Loucy (cell line): ENCODE measurements at regions not wholly inside any gene's neighbourhood (a gene's known extent, or its start where the extent isn't known, plus 50 kb on each side); places are given as distances from the start of the nearest gene placed in this dataset.
"Not testable (repeated sequence)": the region's sequence is repeated elsewhere in the genome, so short reads cannot be mapped to it uniquely, and the experiment has no call there.

Experiments used
- CTCF ChIP-seq: fragments of 200-600 bp; sonication (generic); conservative IDR thresholded peaks from 2 replicates; pipeline ENCODE4 v1.5.1; 2014; ENCODE audit warnings: mild to moderate bottlenecking, antibody characterized with exemption, low read length
- EZH2phosphoT487 ChIP-seq: fragments of 200-600 bp; IDR thresholded peaks from 2 replicates; pipeline ENCODE4 v1.6.1; 2018; ENCODE audit warnings: antibody characterized with exemption, mild to moderate bottlenecking, moderate library complexity, borderline replicate concordance

GRCh38 chr9:87210658-87211057 is 263.4 kb upstream of the GAS1 start:
- not testable (repeated sequence) for TF ChIP-seq CTCF, EZH2phosphoT487
